Uterus (tissue), 3 donors: ENCODE measurements at regions not wholly inside any gene's neighbourhood (a gene's known extent, or its start where the extent isn't known, plus 50 kb on each side); places are given as distances from the start of the nearest gene placed in this dataset.
A peak's percentile ranks its signal among the peaks of the same experiment; 100 is the strongest.

Source experiments
- DNase-seq, 2 donors: peaks; one replicate each; pipeline ENCODE4 v3.0.0-alpha.2; 2019 to 2020
- H3K27ac ChIP-seq, 2 donors: fragments of 200-600 bp; sonication (generic); 1 replicate in 1 of 2; 2 replicates in 1 of 2; pipeline ENCODE4 v1.5.1; 2016 to 2018
- H3K27me3 ChIP-seq, 2 donors: fragments of 200-600 bp; sonication (generic); one replicate each; pipeline ENCODE4 v1.5.1; 2018 to 2019; ENCODE audit warnings: control low read depth in 1 of 2
- H3K36me3 ChIP-seq, 2 donors: fragments of 200-600 bp; sonication (generic); one replicate each; pipeline ENCODE4 v1.5.1; 2019; ENCODE audit warnings: control low read depth in 1 of 2
- H3K4me1 ChIP-seq, 2 donors: fragments of 200-600 bp; sonication (generic); one replicate each; pipeline ENCODE4 v1.5.1; 2018 to 2019; ENCODE audit warnings: control low read depth in 1 of 2
- H3K4me3 ChIP-seq, 2 donors: fragments of 200-600 bp; sonication (generic); 1 replicate in 1 of 2; 2 replicates in 1 of 2; pipeline ENCODE4 v1.5.1; 2018 to 2019; ENCODE audit warnings: mild to moderate bottlenecking in 1 of 2
- H3K9me3 ChIP-seq, 2 donors: fragments of 200-600 bp; sonication (generic); one replicate each; pipeline ENCODE4 v1.5.1; 2019; ENCODE audit warnings: control low read depth in 1 of 2
- POLR2A ChIP-seq, 2 donors: fragments of 450-650 bp; IDR thresholded peaks; one replicate each; pipeline ENCODE4 v1.6.1; 2016; ENCODE audit warnings: antibody characterized with exemption in 2 of 2, mild to moderate bottlenecking in 1 of 2, moderate library complexity in 1 of 2
- intact Hi-C: fragments of 100-400 bp; cut with DNase I; formaldehyde crosslinking; loops from one replicate; pipeline ENCODE4 v1.15.1; 2023; ENCODE audit warnings: low total_unique reads
- TF ChIP-seq, protein P1 (sequence below), 4 experiments: fragments of 200-600 bp in 2 of 4; fragments of 450-650 bp in 2 of 4; sonication (generic) in 2 of 4; IDR thresholded peaks; one replicate each; pipeline ENCODE4 v1.5.1; 2016 to 2019; ENCODE audit warnings: antibody characterized with exemption in 4 of 4, mild to moderate bottlenecking in 2 of 4, moderate library complexity in 1 of 4
- donor health status: DM: yes; HTN: yes; CAD: no.

DNA sequence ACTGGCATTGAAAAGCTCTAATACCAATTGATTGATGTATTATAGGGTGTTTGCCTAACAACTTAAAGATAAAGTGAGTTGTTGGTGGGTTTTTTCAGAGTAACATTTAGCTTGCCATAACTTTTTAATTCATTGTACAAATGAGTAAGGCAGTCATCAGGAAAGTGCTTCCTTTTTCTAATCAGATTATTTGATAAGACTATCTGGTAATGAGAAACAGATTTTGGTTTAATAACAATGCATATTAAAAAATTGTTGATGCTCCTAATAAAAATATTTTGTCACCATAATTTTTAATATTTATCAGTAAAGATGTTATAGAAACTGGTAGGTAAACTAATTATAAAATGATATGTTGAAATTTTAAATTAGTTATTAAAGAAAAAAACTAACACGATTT is 51.3 kb downstream of the BLTP1 start:
- H3K36me3 ChIP-seq, result no peaks in the 10 kb centered on the region
- intact Hi-C loops, result no loop called here
- TF ChIP-seq, protein P1, sequence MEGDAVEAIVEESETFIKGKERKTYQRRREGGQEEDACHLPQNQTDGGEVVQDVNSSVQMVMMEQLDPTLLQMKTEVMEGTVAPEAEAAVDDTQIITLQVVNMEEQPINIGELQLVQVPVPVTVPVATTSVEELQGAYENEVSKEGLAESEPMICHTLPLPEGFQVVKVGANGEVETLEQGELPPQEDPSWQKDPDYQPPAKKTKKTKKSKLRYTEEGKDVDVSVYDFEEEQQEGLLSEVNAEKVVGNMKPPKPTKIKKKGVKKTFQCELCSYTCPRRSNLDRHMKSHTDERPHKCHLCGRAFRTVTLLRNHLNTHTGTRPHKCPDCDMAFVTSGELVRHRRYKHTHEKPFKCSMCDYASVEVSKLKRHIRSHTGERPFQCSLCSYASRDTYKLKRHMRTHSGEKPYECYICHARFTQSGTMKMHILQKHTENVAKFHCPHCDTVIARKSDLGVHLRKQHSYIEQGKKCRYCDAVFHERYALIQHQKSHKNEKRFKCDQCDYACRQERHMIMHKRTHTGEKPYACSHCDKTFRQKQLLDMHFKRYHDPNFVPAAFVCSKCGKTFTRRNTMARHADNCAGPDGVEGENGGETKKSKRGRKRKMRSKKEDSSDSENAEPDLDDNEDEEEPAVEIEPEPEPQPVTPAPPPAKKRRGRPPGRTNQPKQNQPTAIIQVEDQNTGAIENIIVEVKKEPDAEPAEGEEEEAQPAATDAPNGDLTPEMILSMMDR (IDR thresholded peaks at IDR 0.05), result no peak
- no peak for TF ChIP-seq POLR2A (IDR thresholded peaks at IDR 0.05)

DNA sequence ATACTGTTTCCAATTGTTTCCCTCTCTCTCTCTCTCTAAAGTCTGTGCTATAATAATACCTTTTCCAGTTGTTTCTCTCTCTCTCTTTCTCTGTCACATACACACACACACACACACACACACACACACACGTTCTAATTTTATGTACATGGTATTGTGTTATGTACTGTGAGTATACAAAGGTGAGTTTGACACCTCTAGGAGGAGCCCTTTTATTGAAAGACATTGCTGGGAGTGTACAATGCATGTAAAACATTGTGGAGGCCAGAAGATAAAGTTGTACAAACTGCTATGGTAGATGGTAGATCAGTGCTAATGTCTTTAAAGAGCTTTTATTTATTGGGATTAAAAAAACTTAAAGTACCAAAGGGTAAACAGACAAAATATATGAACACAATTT is 53.6 kb downstream of the BLTP1 start:
- no peak overlapping the region for H3K4me3 ChIP-seq
- TF ChIP-seq POLR2A (IDR thresholded peaks at IDR 0.05), result no peak
- TF ChIP-seq, protein P1 (IDR thresholded peaks at IDR 0.05), result no peak
- H3K27me3 ChIP-seq, result no peaks in the 10 kb centered on the region
- no peaks in the 10 kb centered on the region for H3K4me1 ChIP-seq
- H3K27ac ChIP-seq, result no peak overlapping the region
- H3K36me3 ChIP-seq, result no peaks in the 10 kb centered on the region
- DNase-seq, result no peak
- intact Hi-C loops, result no loop called here
- no peaks in the 10 kb centered on the region for H3K9me3 ChIP-seq

More for the DNA sequence above, 51.3 kb downstream of the BLTP1 start:
- Histone ChIP-seq H3K27me3 (no peaks in the 10 kb centered on the region), H3K9me3 (no peaks in the 10 kb centered on the region), H3K27ac (no peak overlapping the region), H3K4me1 (no peaks in the 10 kb centered on the region), H3K4me3 (no peak overlapping the region)
- DNase-seq, result no peak

DNA sequence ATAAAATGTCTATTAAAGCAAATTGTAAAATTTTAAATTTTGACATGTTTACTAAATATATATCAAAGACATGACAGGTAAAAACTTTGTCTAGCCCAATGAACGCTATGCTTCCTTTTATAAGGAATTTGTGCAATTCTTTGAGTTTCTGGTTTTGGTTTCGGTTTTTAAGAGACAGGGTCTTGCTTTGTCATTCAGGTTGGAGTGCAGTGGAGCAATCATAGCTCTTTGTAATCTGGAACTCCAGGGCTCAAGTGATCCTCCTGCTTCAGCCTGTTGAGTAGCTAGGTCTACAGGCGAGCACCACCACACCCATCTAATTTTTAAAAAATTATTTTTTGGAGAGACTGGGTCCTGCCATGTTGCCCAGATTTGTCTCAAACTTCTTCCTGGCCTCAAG is 60.7 kb downstream of the BLTP1 start:
- Histone ChIP-seq H3K4me3 (no peak overlapping the region), H3K27ac (no peak overlapping the region), H3K9me3 (no peaks in the 10 kb centered on the region), H3K27me3 (no peaks in the 10 kb centered on the region), H3K4me1 (no peaks in the 10 kb centered on the region), H3K36me3 (no peaks in the 10 kb centered on the region)
- intact Hi-C loops, result no loop called here
- DNase-seq, result no peak
- TF ChIP-seq, protein P1 (IDR thresholded peaks at IDR 0.05), result no peak
- no peak for TF ChIP-seq POLR2A (IDR thresholded peaks at IDR 0.05)

DNA sequence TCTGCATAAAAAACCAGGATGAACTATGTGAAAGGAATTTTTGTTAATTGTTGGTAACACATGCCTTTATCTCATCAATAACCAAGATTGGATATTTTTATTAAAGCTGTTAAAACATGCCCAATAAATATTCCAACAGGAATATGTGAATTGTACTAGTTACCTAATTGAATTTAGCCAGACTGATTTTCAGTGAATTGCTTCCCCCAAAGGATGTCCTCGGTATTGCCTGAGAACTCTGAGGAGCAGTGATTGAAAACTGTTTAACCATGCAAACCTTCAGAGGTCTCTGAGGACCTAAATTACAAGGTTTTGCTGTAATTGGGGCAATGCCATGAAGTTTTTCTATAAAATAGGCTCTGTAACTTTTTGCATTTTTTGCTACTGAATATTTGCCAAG is 66.6 kb downstream of the BLTP1 start:
- no peaks in the 10 kb centered on the region for H3K9me3 ChIP-seq
- no peaks in the 10 kb centered on the region for H3K36me3 ChIP-seq
- no peak overlapping the region for H3K4me3 ChIP-seq
- H3K4me1 ChIP-seq, result no peaks in the 10 kb centered on the region
- H3K27ac ChIP-seq, result no peak overlapping the region
- TF ChIP-seq POLR2A (IDR thresholded peaks at IDR 0.05), result no peak
- TF ChIP-seq, protein P1 (IDR thresholded peaks at IDR 0.05), result peak in 1 of 4 experiments; percentile 17
- intact Hi-C loops, result no loop called here
- H3K27me3 ChIP-seq, result no peaks in the 10 kb centered on the region
- DNase-seq, result no peak

DNA sequence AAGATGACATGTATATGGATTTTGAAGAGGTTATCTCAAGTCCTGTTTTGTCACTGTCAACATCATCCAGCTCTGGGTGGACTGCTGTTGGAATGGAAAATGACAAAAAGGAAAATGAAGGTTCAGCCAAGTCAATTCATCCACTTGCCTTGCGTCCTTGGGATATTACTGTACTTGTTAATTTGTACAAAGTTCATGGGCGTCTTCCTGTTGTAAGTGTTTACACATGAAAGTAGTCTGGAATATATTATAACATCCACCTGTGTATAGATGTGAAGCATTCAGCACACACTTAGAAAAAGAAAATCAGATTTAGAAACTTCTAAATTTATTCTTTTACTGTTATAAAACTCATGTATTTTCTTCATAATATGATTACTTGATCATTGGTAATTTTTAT is 67.2 kb downstream of the BLTP1 start:
- TF ChIP-seq, protein P1 (IDR thresholded peaks at IDR 0.05), result no peak
- TF ChIP-seq POLR2A (IDR thresholded peaks at IDR 0.05), result no peak
- H3K4me1 ChIP-seq, result no peaks in the 10 kb centered on the region
- H3K27ac ChIP-seq, result no peak overlapping the region
- H3K9me3 ChIP-seq, result no peaks in the 10 kb centered on the region
- no peak for DNase-seq
- H3K27me3 ChIP-seq, result no peaks in the 10 kb centered on the region
- no peak overlapping the region for H3K4me3 ChIP-seq
- H3K36me3 ChIP-seq, result no peaks in the 10 kb centered on the region
- intact Hi-C loops, result no loop called here
